HCT116 (cell line): ENCODE measurements at regions not wholly inside any gene's neighbourhood (a gene's known extent, or its start where the extent isn't known, plus 50 kb on each side); places are given as distances from the start of the nearest gene placed in this dataset.

Experiments
- CTCF ChIP-seq, 3 experiments: fragments of 200-600 bp in 1 of 3; sonication (generic) in 1 of 3; IDR thresholded peaks in 2 of 3; conservative IDR thresholded peaks in 1 of 3; 2 replicates each; pipeline ENCODE4 v1.5.1; 2012 to 2017; ENCODE audit warnings: low read depth in 2 of 3, low read length in 2 of 3, antibody characterized with exemption in 1 of 3, borderline replicate concordance in 1 of 3, control low read depth in 1 of 3, mild to moderate bottlenecking in 1 of 3, mixed read lengths in 1 of 3, mixed run types in 1 of 3, moderate library complexity in 1 of 3; ENCODE audit not compliant: insufficient read depth in 1 of 3
- EZH2 ChIP-seq: fragments of 200-600 bp; sonication (generic); IDR thresholded peaks from 2 replicates; pipeline ENCODE4 v1.6.1; 2017; ENCODE audit warnings: antibody characterized with exemption, mixed run types
- POLR2A ChIP-seq: IDR thresholded peaks from 2 replicates; pipeline ENCODE4 v1.7.0; 2011; ENCODE audit warnings: borderline replicate concordance; ENCODE audit not compliant: insufficient read depth, insufficient read length; ENCODE audit errors: extremely low read depth
- REST ChIP-seq: IDR thresholded peaks from 2 replicates; pipeline ENCODE4 v1.6.1; 2012; ENCODE audit warnings: low read depth
- SRF ChIP-seq: IDR thresholded peaks from 2 replicates; pipeline ENCODE4 v1.6.1; 2012; ENCODE audit warnings: low read depth
- TCF7L2 ChIP-seq: IDR thresholded peaks from 2 replicates; pipeline ENCODE4 v1.7.0; 2011; ENCODE audit warnings: borderline replicate concordance, inconsistent platforms; ENCODE audit not compliant: insufficient read depth, insufficient read length; ENCODE audit errors: extremely low read depth
- YY1 ChIP-seq: IDR thresholded peaks from 2 replicates; pipeline ENCODE4 v1.6.1; 2011; ENCODE audit warnings: low read length, low read depth, moderate library complexity, mild to moderate bottlenecking; ENCODE audit not compliant: insufficient replicate concordance; ENCODE audit errors: extremely low read depth

- no peak for TF ChIP-seq TCF7L2
- no peak for TF ChIP-seq CTCF (IDR thresholded peaks at IDR 0.05 in 2 of 3, conservative IDR thresholded peaks at IDR 0.05 in 1 of 3; ENCODE audit: borderline replicate concordance in 1 of 3, insufficient read depth in 1 of 3, low read depth in 2 of 3, low read length in 2 of 3)
- no peak for TF ChIP-seq POLR2A
- TF ChIP-seq REST, result no peak
- TF ChIP-seq EZH2, result no peak
- no peak for TF ChIP-seq YY1
- TF ChIP-seq SRF, result no peak
Observed at GRCh38 chr5:57822651-57823050, 340.0 kb upstream of the ACTBL2 start.
